ENCODE measurements at regions not wholly inside any gene's neighbourhood (a gene's known extent, or its start where the extent isn't known, plus 50 kb on each side); places are given as distances from the start of the nearest gene placed in this dataset.

- DNase-seq (ENCODE audit: low spot score) = no peak
- 72% methylated on average over 2 of the region's 2 CpGs for WGBS
- Histone ChIP-seq H3K36me3 (ENCODE audit: control insufficient read depth in 4 of 4, insufficient read depth in 3 of 4, low read depth in 1 of 4, low read length in 3 of 4) (no peaks in the 10 kb centered on the region), H3K27ac (ENCODE audit: low read depth in 1 of 2, low read length in 2 of 2) (no peak overlapping the region), H3K4me1 (ENCODE audit: control insufficient read depth in 4 of 4, insufficient read depth in 4 of 4, low read length in 3 of 4) (no peaks in the 10 kb centered on the region), H3K9ac (ENCODE audit: low read depth in 1 of 2, low read length in 2 of 2) (no peak overlapping the region), H3K9me3 (ENCODE audit: control insufficient read depth in 4 of 4, low read length in 3 of 4) (no peaks in the 10 kb centered on the region), H3K4me3 (ENCODE audit: low read depth in 1 of 3, low read length in 3 of 3) (no peak overlapping the region), H3K27me3 (ENCODE audit: control insufficient read depth in 4 of 4, insufficient read depth in 4 of 4, low read length in 3 of 4) (no peaks in the 10 kb centered on the region)
- no peak for TF ChIP-seq ATF3 (IDR thresholded peaks at IDR 0.05)
- TF ChIP-seq GABPA (IDR thresholded peaks at IDR 0.05 in 1 of 2, conservative IDR thresholded peaks at IDR 0.05 in 1 of 2) = no peak
- TF ChIP-seq FOXA1 (IDR thresholded peaks at IDR 0.05) = no peak
- no peak for TF ChIP-seq NR2F2 (IDR thresholded peaks at IDR 0.05)
- TF ChIP-seq REST (IDR thresholded peaks at IDR 0.05) = no peak
- TF ChIP-seq RAD21 (IDR thresholded peaks at IDR 0.05) = no peak
- TF ChIP-seq EGR1 (IDR thresholded peaks at IDR 0.05; ENCODE audit: low read depth in 2 of 2) = no peak
- TF ChIP-seq JUND (IDR thresholded peaks at IDR 0.05) = no peak
- TF ChIP-seq HNF4G (IDR thresholded peaks at IDR 0.05) = no peak
- no peak for TF ChIP-seq CTCF (IDR thresholded peaks at IDR 0.05; ENCODE audit: low read depth, low read length, missing input control)
- no peak for TF ChIP-seq YY1 (IDR thresholded peaks at IDR 0.05)
Measured at GRCh38 chr2:41540272-41540998, 507.4 kb upstream of the PKDCC start.

- H3K9me3 ChIP-seq (ENCODE audit: control insufficient read depth in 4 of 4, low read length in 3 of 4) = no peaks in the 10 kb centered on the region
- no peak for TF ChIP-seq CTCF (IDR thresholded peaks at IDR 0.05; ENCODE audit: low read depth, low read length, missing input control)
- no peak for TF ChIP-seq ZBTB33 (IDR thresholded peaks at IDR 0.05)
- no peak for TF ChIP-seq JUND (IDR thresholded peaks at IDR 0.05)
- no peak for TF ChIP-seq FOXA2 (IDR thresholded peaks at IDR 0.05)
- TF ChIP-seq RXRA (IDR thresholded peaks at IDR 0.05) = no peak
- TF ChIP-seq MAX (IDR thresholded peaks at IDR 0.05) = no peak
- TF ChIP-seq SP1 (IDR thresholded peaks at IDR 0.05) = no peak
- no peak for TF ChIP-seq TAF1 (conservative IDR thresholded peaks at IDR 0.05)
- TF ChIP-seq REST (IDR thresholded peaks at IDR 0.05) = no peak
- no peak for TF ChIP-seq NR2F2 (IDR thresholded peaks at IDR 0.05)
- no peak for TF ChIP-seq EGR1 (IDR thresholded peaks at IDR 0.05; ENCODE audit: low read depth in 2 of 2)
- TF ChIP-seq FOXA1 (IDR thresholded peaks at IDR 0.05) = no peak
- no peak for TF ChIP-seq HNF4G (IDR thresholded peaks at IDR 0.05)
- TF ChIP-seq RAD21 (IDR thresholded peaks at IDR 0.05) = no peak
- no peak for TF ChIP-seq HNF4A (conservative IDR thresholded peaks at IDR 0.05)
Measured at GRCh38 chr2:41543726-41544125, 504.1 kb upstream of the PKDCC start.

More at GRCh38 chr2:41543726-41544125, 504.1 kb upstream of the PKDCC start:
- H3K9ac ChIP-seq (ENCODE audit: low read depth in 1 of 2, low read length in 2 of 2) = no peak overlapping the region
- H3K4me3 ChIP-seq (ENCODE audit: low read depth in 1 of 3, low read length in 3 of 3) = no peak overlapping the region
- 91% methylated on average over 2 of the region's 2 CpGs for WGBS
- H3K27me3 ChIP-seq (ENCODE audit: control insufficient read depth in 4 of 4, insufficient read depth in 4 of 4, low read length in 3 of 4) = no peaks in the 10 kb centered on the region
- no peaks in the 10 kb centered on the region for H3K36me3 ChIP-seq (ENCODE audit: control insufficient read depth in 4 of 4, insufficient read depth in 3 of 4, low read depth in 1 of 4, low read length in 3 of 4)
- H3K27ac ChIP-seq (ENCODE audit: low read depth in 1 of 2, low read length in 2 of 2) = no peak overlapping the region
- no peak for DNase-seq (ENCODE audit: low spot score)
- H3K4me1 ChIP-seq (ENCODE audit: control insufficient read depth in 4 of 4, insufficient read depth in 4 of 4, low read length in 3 of 4) = no peaks in the 10 kb centered on the region
